ENCODE measurements at regions not wholly inside any gene's neighbourhood (a gene's known extent, or its start where the extent isn't known, plus 50 kb on each side); places are given as distances from the start of the nearest gene placed in this dataset.
"Not testable (repeated sequence)": the region's sequence is repeated elsewhere in the genome, so short reads cannot be mapped to it uniquely, and the experiment has no call there.

GRCh38 chr2:40955042-40955441, 503.2 kb upstream of the SLC8A1 start:
- no peak for DNase-seq (ENCODE audit: low read depth)

- no peak for DNase-seq (ENCODE audit: low read depth)
Measured at GRCh38 chr2:40955635-40956034, 503.7 kb upstream of the SLC8A1 start.

DNA sequence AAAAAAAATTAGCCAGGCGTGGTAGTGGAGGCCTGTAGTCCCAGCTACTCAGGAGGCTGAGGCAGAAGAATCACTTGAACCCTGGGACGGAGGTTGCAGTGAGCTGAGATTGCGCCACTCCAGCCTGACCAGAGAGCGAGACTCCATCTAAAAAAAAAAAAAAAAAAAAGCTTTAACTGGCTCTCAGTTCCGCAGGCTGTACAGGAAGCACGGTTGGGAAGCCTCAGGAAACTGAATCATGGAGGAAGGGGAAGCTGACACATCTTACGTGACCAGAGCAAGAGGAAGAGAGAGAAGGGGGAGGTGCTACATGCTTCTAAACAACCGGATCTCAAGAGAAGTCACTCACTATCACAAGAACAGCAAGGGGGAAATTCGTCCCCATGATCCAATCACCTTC, 505.6 kb upstream of the SLC8A1 start:
- DNase-seq (ENCODE audit: low read depth) = no peak

DNA sequence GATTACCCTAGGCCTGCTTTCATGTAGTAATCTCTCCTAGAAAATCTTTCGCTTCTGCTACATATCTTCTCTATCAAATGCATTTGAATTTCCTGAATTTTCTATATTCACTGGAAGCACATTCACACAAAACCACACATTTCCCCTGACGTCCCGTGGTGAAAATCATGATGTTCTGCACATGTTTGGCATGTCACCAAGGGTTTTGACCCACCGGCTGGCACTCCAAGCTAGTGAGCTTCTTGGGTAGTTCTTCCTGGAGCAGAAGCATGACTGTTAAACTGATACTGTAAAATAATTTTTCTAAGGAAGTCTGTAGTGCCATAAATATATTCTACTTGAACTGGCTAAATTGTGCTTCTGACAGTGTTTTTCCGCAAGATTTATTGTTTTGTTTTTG, 510.1 kb upstream of the SLC8A1 start:
- no peak for DNase-seq (ENCODE audit: low read depth)

GRCh38 chr2:40964509-40965250, 512.8 kb upstream of the SLC8A1 start:
- no peak for DNase-seq (ENCODE audit: low read depth)

DNA sequence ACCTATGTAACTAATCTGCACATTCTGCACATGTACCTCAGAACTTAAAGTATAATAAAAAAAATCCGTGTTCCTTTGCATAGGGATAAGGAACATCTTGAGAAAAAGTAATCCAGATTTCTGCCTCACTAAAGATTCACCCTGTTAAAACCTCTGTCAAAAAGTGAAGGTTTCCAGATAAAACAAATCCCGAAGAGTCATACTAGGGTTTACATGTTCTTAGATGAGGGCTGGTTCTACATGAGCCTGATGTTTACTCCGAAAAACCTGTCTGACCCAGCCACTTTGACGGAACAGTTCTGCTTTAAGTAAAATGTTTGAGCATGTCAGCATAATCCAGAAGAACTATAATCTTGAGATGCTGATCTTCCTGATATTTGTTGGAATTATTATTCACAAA, 515.6 kb upstream of the SLC8A1 start:
- no peak for DNase-seq (ENCODE audit: low read depth)

DNA sequence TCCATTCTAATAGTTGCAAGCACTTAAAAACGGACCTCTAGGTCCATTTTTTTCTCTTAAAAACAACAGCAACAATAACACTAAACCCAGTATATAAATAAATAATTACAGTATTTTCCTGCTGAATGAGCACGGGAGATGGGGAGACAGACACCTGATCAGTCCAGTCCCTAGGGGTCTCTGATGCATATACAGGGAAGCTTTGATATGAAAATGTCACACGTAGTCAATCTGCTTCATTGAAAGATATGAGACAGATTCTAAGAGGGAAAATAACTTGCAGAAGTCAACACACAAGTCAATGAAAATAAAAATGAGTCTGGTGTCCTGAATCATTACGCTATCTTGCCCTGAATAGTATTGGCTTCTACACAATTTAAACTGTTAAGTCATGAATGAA, 523.3 kb upstream of the SLC8A1 start:
- DNase-seq (ENCODE audit: low read depth) = no peak

DNA sequence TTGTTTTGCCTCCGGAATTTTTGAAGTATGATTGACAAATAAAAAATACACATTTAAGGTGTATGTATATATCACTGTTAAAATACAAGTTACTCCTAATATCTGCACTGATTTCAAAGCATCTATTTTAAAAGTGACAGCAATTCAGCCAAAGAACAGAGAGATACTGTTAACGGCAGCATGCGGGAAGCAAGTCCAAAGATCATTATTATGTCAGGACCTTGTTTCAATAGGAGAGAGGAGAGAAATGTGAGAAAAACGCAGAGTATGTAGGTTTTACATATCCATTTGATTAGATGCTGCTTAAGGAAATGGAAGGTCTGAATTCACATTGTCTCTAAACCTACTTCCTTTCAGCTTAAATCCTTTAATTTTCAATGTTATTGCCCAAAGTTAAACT, 545.5 kb upstream of the SLC8A1 start:
- no peak for DNase-seq (ENCODE audit: low read depth)

DNA sequence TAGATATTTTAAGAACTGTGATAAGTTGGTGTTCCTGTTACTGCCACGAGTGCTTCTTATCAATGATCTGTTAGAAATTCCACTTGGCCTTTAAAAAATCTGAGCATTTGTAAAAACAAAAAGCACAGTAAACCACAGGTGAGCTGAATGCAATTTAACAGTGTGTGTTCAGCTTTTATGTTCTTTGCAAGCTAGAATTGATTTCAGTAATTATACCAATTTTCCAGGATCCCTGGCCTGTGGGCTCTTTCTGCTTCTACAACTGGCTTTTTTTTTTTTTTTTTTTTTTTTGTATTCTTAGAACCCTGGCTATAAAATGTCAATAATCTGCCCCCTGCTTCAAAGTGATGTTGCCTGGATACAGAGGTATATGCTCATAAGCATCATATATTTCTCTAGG, 548.5 kb upstream of the SLC8A1 start:
- DNase-seq (ENCODE audit: low read depth) = no peak

DNA sequence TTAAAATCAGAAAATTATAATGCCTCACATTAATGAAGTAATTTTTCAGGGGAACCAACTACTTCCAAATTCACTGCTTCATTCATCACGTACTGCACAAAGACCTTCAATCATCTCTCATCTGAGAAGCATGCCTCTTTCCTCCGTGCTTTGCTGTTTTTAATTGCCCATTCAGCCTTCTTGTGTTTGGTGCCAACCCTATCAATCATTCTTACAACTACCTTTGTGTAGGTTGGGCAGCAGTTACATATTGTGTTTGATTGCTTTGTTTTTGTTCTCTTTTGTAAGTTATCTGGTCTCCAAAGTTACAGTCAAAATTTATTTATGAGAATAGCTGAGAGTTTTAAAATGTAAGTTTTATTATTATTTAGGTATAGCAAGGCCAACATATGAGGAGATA, 549.0 kb upstream of the SLC8A1 start:
- no peak for DNase-seq (ENCODE audit: low read depth)

- no peak for DNase-seq (ENCODE audit: low read depth)
Measured at GRCh38 chr2:41004700-41005099, 552.8 kb upstream of the SLC8A1 start.

DNA sequence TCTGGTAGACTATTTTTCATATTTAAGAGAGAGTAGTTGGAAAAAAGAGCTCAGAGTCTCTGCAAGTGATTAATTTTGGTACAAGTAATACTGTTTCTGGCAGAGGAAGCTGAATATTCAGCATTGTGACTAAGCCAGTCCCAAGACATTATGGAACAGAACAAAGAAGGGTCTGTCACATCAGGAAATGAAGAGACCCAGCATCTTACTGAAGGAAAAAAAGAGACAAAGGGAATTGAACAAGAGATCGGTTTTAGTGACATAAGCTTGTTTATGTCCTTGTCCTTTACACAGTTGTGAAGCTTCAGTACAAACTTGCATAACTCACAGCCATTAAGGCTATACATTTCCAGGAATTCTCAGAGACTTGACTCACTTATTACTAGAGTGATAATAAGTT, 568.5 kb upstream of the SLC8A1 start:
- DNase-seq (ENCODE audit: low read depth) = no peak

DNA sequence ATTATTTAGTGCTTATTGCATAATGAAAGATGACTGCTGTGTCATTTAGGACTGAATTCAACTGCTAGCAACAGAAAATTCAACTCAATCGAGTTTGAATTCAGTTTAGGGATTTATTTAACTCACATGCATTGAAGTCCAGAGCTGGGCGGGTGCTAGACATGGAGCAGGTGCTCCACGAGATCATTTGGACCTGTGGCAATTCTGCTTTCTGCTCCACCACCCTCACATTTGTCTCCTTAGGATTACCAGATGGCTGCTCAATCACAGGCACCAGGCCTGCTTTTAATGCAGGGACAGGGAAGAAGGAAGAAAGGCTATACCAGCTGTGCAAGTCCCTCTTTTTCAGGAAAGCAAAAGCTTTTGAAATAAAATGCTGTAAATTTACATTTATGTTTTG, 572.9 kb upstream of the SLC8A1 start:
- no peak for DNase-seq (ENCODE audit: low read depth)

DNA sequence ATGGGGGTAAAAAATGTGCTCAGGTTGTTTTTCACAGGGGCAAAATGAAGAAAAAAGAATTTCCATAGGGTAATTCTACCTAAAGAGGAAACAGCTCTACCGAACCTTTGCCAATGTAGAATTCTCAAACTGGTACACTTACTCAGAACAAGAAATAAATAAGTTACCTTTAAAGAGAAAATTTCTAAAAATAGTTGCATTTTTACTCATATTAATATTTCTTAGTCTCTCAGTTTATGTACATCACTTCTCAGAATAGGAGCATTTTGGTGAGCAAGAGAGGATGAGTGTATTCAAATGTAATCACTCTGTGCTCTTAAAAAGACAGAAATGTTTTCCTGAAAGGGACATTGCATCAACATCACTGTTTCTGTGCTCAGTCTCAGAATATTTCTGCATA, 574.7 kb upstream of the SLC8A1 start:
- DNase-seq (ENCODE audit: low read depth) = no peak

DNA sequence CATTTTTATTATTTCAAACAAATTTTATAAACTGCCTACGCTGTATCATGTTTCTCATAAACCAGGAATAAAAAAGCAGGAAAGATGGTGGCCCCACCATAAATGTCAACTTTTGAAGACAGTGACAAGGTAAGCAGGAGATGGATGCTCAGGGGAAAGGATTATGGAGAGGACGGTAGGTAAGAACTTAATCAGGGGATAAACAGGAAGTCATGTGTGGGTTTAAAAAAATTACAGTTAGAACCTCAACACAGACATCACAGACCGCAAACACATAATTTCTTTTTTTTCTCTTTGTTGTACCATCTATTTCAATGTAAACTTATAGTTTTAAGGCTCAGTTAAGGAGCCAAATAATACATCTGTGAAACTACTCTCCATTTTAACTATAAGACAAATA, 575.2 kb upstream of the SLC8A1 start:
- DNase-seq (ENCODE audit: low read depth) = no peak

DNA sequence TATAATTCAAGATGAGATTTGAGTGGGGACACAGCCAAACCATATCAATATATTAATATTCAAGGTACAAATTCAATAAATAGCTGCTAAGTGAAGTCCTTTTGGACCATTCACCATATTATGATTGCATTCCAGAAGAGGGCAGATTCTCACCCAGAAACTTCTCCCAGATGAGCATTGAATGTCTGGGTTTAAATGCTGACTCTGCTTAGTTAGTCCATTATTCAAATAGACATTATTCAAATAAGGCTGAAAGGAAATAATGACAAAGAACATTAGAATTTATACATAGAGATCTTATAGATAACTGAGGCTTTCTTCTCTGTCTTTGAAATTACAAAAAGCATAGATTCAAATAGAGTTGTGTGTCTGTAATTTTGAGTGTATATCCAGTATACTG, 579.4 kb upstream of the SLC8A1 start:
- no peak for DNase-seq (ENCODE audit: low read depth)

GRCh38 chr2:41032715-41033114, 580.8 kb upstream of the SLC8A1 start:
- no peak for DNase-seq (ENCODE audit: low read depth)

DNA sequence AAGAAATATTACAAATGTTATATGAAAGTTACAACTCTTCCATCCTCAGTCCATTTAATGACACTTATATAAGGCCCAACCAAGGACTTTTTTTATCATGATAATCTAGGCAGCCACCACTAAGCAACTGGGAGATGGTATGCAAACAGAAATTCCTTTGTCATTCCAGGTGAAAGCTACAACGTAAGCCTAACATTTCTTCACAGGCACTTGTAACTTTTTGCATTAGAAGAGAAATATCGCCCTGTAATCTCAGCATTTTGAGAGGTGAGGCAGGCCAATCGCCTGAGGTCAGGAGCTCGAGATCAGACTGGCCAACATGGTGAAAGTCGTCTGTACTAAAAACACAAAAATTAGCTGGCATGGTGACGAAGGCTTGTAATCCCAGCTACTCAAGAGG, 581.2 kb upstream of the SLC8A1 start:
- DNase-seq (ENCODE audit: low read depth) = no peak

- DNase-seq (ENCODE audit: low read depth) = no peak
Measured at GRCh38 chr2:41038408-41038807, 586.5 kb upstream of the SLC8A1 start.

- DNase-seq (ENCODE audit: low read depth) = not testable (repeated sequence)
Measured at GRCh38 chr2:41039750-41040149, 587.9 kb upstream of the SLC8A1 start.

DNA sequence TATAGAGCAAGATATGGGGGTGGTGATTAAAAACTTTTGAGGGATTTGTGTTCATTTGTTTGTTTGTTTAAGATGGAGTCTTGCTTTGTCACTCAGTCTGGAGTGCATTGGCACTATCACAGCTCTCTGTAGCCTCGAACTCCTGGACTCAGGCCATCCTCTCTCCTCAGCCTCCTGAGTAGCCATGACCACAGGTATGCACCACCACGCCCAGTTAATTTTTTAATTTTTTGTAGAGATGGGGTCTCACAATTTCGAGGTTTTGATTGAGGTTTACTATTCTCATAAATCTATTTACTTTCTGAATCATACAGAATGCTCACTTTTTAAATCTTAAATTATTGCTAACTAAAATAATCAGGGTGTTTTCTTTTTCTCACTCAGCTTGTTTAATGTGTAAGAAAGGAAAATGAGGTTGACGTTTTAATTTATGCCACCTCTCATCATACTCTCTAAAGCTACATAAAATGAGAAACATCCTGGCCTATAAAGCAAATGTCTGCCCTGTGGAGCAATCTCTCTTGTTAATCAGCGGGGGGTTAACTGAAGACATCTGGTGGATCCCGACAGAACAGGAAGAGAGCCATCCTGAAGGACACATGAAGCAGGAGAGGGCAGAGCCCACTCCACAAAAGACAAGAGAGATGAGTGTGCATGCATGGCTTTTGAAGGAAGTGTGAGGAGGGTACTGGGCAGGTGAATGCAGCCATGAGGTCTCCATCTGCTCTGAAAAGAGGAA, 589.1 kb upstream of the SLC8A1 start:
- no peak for DNase-seq (ENCODE audit: low read depth)

DNA sequence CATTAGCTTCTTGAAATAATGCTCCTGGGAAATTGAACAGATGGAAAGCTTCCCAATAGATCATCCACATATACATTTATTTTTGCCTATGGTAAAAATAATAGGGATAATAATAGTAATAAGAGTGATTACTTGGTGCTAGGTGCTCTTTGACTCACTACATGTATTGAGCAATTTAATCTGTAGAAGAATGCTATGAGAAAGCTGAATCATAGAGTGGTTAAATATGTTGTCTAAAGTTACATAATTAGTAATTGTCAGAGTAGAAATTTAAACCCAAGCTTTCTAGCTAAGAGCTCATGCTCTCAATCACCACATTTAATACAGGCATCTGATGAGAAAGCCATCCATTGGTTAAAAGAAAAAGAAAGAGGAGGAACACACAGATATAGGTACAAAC, 590.5 kb upstream of the SLC8A1 start:
- no peak for DNase-seq (ENCODE audit: low read depth)

GRCh38 chr2:41061356-41061755, 609.5 kb upstream of the SLC8A1 start:
- DNase-seq (ENCODE audit: low read depth) = no peak

DNA sequence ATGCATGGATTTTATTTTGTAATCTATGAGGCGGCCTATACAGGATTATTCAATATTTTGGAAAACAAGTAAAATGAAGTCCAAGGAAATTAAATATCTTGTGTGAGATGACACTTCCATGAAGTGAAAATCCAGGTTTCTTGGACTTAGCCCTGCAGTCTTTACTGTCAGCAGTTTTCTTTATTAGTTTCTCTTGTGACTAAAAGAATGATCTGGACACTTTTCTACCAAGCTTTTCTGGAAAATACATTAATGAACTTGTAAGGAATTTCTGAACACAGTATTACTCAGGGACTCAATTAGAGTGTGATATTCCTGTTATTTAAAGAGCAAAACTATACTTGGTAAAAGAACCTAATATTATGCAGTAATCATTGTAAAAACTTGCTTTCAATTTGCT, 610.4 kb upstream of the SLC8A1 start:
- DNase-seq (ENCODE audit: low read depth) = no peak

Measured in fibroblast of gingiva (primary cell).